Stimulated activated CD8-positive, alpha-beta memory T cell treated with anti-CD3 and anti-CD28 coated beads, Interleukin-12 subunit alpha, Interleukin-12 subunit beta, amount 100 ng/mL, for 24 hours (primary cell): ENCODE measurements at regions not wholly inside any gene's neighbourhood (a gene's known extent, or its start where the extent isn't known, plus 50 kb on each side); places are given as distances from the start of the nearest gene placed in this dataset.

Experiments used
- DNase-seq: peaks from one replicate; pipeline ENCODE4 v3.0.0-alpha.2; 2020; ENCODE audit errors: extremely low read depth

- no peak for DNase-seq
These were observed 450.8 kb downstream of the SOX6 start for GRCh38 chr11:15905366-15906104.

- no peak for DNase-seq
These were observed 449.8 kb downstream of the SOX6 start for GRCh38 chr11:15906481-15907035.

GRCh38 chr11:15907806-15908205 lies 448.5 kb downstream of the SOX6 start:
- DNase-seq, result no peak

GRCh38 chr11:15909937-15910598 lies 446.3 kb downstream of the SOX6 start:
- DNase-seq, result no peak

GRCh38 chr11:15910761-15911160 lies 445.6 kb downstream of the SOX6 start:
- no peak for DNase-seq

- no peak for DNase-seq
These were observed 444.8 kb downstream of the SOX6 start for GRCh38 chr11:15911377-15912044.

GRCh38 chr11:15912291-15912690 lies 444.1 kb downstream of the SOX6 start:
- DNase-seq, result no peak

- no peak for DNase-seq
These were observed 443.5 kb downstream of the SOX6 start for GRCh38 chr11:15912825-15913224.

GRCh38 chr11:15913261-15913660 lies 443.1 kb downstream of the SOX6 start:
- no peak for DNase-seq
